Vagina (tissue), 2 donors: ENCODE measurements at regions not wholly inside any gene's neighbourhood (a gene's known extent, or its start where the extent isn't known, plus 50 kb on each side); places are given as distances from the start of the nearest gene placed in this dataset.

Experiments used
- DNase-seq, 2 donors: peaks; one replicate each; pipeline ENCODE4 v3.0.0-alpha.2; 2017; ENCODE audit errors: extremely low spot score in 2 of 2
- H3K27ac ChIP-seq: fragments of 200-600 bp; sonication (generic); one replicate; pipeline ENCODE4 v1.5.1; 2019
- H3K27me3 ChIP-seq: fragments of 200-600 bp; sonication (generic); one replicate; pipeline ENCODE4 v1.5.1; 2019
- H3K36me3 ChIP-seq, 2 donors: fragments of 200-600 bp; sonication (generic); one replicate each; pipeline ENCODE4 v1.5.1; 2017 to 2019
- H3K4me1 ChIP-seq: fragments of 200-600 bp; sonication (generic); one replicate; pipeline ENCODE4 v1.5.1; 2019
- H3K4me3 ChIP-seq, 2 donors: fragments of 200-600 bp; sonication (generic); 1 replicate in 1 of 2; 2 replicates in 1 of 2; pipeline ENCODE4 v1.5.1; 2016 to 2019
- H3K9me3 ChIP-seq: fragments of 200-600 bp; sonication (generic); one replicate; pipeline ENCODE4 v1.5.1; 2019
- CTCF ChIP-seq, 3 experiments: fragments of 450-650 bp in 2 of 3; fragments of 200-600 bp in 1 of 3; sonication (generic) in 1 of 3; IDR thresholded peaks; one replicate each; pipeline ENCODE4 v1.5.1; 2017 to 2019; ENCODE audit warnings: antibody characterized with exemption in 3 of 3, mild to moderate bottlenecking in 2 of 3, moderate library complexity in 2 of 3
- POLR2A ChIP-seq, 2 donors: fragments of 450-650 bp; IDR thresholded peaks; one replicate each; pipeline ENCODE4 v1.6.1; 2017; ENCODE audit warnings: antibody characterized with exemption in 2 of 2, mild to moderate bottlenecking in 2 of 2, moderate library complexity in 2 of 2
- POLR2AphosphoS5 ChIP-seq, 2 donors: sonication (generic); formaldehyde crosslinking; IDR thresholded peaks; one replicate each; pipeline ENCODE4 v1.9.0; 2017; ENCODE audit warnings: antibody characterized with exemption in 2 of 2, mild to moderate bottlenecking in 2 of 2, low read depth in 1 of 2; ENCODE audit not compliant: insufficient read depth in 1 of 2
- intact Hi-C: fragments of 100-400 bp; cut with DNase I; formaldehyde crosslinking; loops from one replicate; pipeline ENCODE4 v1.15.1; 2023

- H3K27ac ChIP-seq = no peak overlapping the region
- H3K4me3 ChIP-seq = no peak overlapping the region
- DNase-seq = no peak
- H3K27me3 ChIP-seq = no peaks in the 10 kb centered on the region
- no peak for TF ChIP-seq CTCF (IDR thresholded peaks at IDR 0.05)
- no peak for TF ChIP-seq POLR2A (IDR thresholded peaks at IDR 0.05)
- no peak for TF ChIP-seq POLR2AphosphoS5 (IDR thresholded peaks at IDR 0.05; ENCODE audit: insufficient read depth in 1 of 2, low read depth in 1 of 2)
- intact Hi-C loops = no loop called here
- no peaks in the 10 kb centered on the region for H3K36me3 ChIP-seq
- no peaks in the 10 kb centered on the region for H3K4me1 ChIP-seq
- no peaks in the 10 kb centered on the region for H3K9me3 ChIP-seq
Observed at GRCh38 chr1:193733674-193734073, 547.3 kb upstream of the B3GALT2 start.

GRCh38 chr1:193730017-193730416, 543.6 kb upstream of the B3GALT2 start:
- Histone ChIP-seq H3K27ac (no peak overlapping the region), H3K4me3 (no peak overlapping the region), H3K36me3 (no peaks in the 10 kb centered on the region), H3K27me3 (no peaks in the 10 kb centered on the region), H3K9me3 (no peaks in the 10 kb centered on the region), H3K4me1 (no peaks in the 10 kb centered on the region)
- intact Hi-C loops = no loop called here
- no peak for DNase-seq
- TF ChIP-seq POLR2AphosphoS5 (IDR thresholded peaks at IDR 0.05; ENCODE audit: insufficient read depth in 1 of 2, low read depth in 1 of 2) (no peak), CTCF (IDR thresholded peaks at IDR 0.05) (no peak), POLR2A (IDR thresholded peaks at IDR 0.05) (no peak)

GRCh38 chr1:193729429-193729828, 543.0 kb upstream of the B3GALT2 start:
- DNase-seq = no peak
- TF ChIP-seq POLR2AphosphoS5 (IDR thresholded peaks at IDR 0.05; ENCODE audit: insufficient read depth in 1 of 2, low read depth in 1 of 2) (no peak), CTCF (IDR thresholded peaks at IDR 0.05) (no peak), POLR2A (IDR thresholded peaks at IDR 0.05) (no peak)
- H3K9me3 ChIP-seq = no peaks in the 10 kb centered on the region
- H3K36me3 ChIP-seq = no peaks in the 10 kb centered on the region
- H3K4me3 ChIP-seq = no peak overlapping the region
- H3K27ac ChIP-seq = no peak overlapping the region
- no peaks in the 10 kb centered on the region for H3K27me3 ChIP-seq
- H3K4me1 ChIP-seq = no peaks in the 10 kb centered on the region
- intact Hi-C loops = no loop called here

- no peaks in the 10 kb centered on the region for H3K36me3 ChIP-seq
- DNase-seq = no peak
Observed at GRCh38 chr1:193727850-193728249, 541.4 kb upstream of the B3GALT2 start.

GRCh38 chr1:193726722-193727121, 540.3 kb upstream of the B3GALT2 start:
- no peak for TF ChIP-seq POLR2A (IDR thresholded peaks at IDR 0.05)
- no peak for TF ChIP-seq CTCF (IDR thresholded peaks at IDR 0.05)
- no peak for TF ChIP-seq POLR2AphosphoS5 (IDR thresholded peaks at IDR 0.05; ENCODE audit: insufficient read depth in 1 of 2, low read depth in 1 of 2)
- Histone ChIP-seq H3K4me1 (no peaks in the 10 kb centered on the region), H3K9me3 (no peaks in the 10 kb centered on the region), H3K27ac (no peak overlapping the region), H3K27me3 (no peaks in the 10 kb centered on the region), H3K36me3 (no peaks in the 10 kb centered on the region), H3K4me3 (no peak overlapping the region)
- no peak for DNase-seq
- intact Hi-C loops = no loop called here

More at GRCh38 chr1:193727850-193728249, 541.4 kb upstream of the B3GALT2 start:
- intact Hi-C loops = no loop called here
- no peak for TF ChIP-seq POLR2AphosphoS5 (IDR thresholded peaks at IDR 0.05; ENCODE audit: insufficient read depth in 1 of 2, low read depth in 1 of 2)
- no peak for TF ChIP-seq CTCF (IDR thresholded peaks at IDR 0.05)
- TF ChIP-seq POLR2A (IDR thresholded peaks at IDR 0.05) = no peak
- no peaks in the 10 kb centered on the region for H3K4me1 ChIP-seq
- no peak overlapping the region for H3K27ac ChIP-seq
- no peak overlapping the region for H3K4me3 ChIP-seq
- H3K9me3 ChIP-seq = no peaks in the 10 kb centered on the region
- H3K27me3 ChIP-seq = no peaks in the 10 kb centered on the region
